ENCODE measurements at regions not wholly inside any gene's neighbourhood (a gene's known extent, or its start where the extent isn't known, plus 50 kb on each side); places are given as distances from the start of the nearest gene placed in this dataset.

DNA sequence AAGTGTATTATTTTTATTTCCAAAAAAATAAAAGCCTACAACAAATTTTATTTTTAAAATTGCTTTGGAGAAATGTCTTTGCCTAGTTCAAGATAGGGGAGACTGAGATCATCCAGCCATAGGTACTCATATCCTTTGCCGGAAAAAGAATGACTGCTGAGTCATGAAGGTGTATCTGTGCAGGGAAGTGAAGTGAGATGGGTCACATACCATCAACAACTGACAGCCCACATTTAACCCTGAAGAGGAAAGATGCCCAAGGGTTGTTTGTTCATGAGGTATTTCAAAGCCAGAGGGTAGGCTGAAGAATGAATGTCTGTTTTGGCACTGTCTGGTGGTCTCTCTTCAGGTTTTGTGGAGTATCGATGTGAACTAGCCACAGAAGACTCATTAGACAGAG is 106.7 kb upstream of the TTC29 start:
- TF ChIP-seq, protein P1, sequence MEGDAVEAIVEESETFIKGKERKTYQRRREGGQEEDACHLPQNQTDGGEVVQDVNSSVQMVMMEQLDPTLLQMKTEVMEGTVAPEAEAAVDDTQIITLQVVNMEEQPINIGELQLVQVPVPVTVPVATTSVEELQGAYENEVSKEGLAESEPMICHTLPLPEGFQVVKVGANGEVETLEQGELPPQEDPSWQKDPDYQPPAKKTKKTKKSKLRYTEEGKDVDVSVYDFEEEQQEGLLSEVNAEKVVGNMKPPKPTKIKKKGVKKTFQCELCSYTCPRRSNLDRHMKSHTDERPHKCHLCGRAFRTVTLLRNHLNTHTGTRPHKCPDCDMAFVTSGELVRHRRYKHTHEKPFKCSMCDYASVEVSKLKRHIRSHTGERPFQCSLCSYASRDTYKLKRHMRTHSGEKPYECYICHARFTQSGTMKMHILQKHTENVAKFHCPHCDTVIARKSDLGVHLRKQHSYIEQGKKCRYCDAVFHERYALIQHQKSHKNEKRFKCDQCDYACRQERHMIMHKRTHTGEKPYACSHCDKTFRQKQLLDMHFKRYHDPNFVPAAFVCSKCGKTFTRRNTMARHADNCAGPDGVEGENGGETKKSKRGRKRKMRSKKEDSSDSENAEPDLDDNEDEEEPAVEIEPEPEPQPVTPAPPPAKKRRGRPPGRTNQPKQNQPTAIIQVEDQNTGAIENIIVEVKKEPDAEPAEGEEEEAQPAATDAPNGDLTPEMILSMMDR (conservative IDR thresholded peaks at IDR 0.05), result no peak
- TF ChIP-seq ZFX (IDR thresholded peaks at IDR 0.05), result no peak
